LNCAP (cell line): ENCODE measurements at regions not wholly inside any gene's neighbourhood (a gene's known extent, or its start where the extent isn't known, plus 50 kb on each side); places are given as distances from the start of the nearest gene placed in this dataset.

Source experiments
- TF ChIP-seq, protein P1 (sequence below): fragments of 450-650 bp; IDR thresholded peaks from 2 replicates; pipeline ENCODE4 v1.5.1; 2017; ENCODE audit warnings: mild to moderate bottlenecking

GRCh38 chr7:15836651-15837050 lies 150.2 kb upstream of the MEOX2 start:
- TF ChIP-seq, protein P1, sequence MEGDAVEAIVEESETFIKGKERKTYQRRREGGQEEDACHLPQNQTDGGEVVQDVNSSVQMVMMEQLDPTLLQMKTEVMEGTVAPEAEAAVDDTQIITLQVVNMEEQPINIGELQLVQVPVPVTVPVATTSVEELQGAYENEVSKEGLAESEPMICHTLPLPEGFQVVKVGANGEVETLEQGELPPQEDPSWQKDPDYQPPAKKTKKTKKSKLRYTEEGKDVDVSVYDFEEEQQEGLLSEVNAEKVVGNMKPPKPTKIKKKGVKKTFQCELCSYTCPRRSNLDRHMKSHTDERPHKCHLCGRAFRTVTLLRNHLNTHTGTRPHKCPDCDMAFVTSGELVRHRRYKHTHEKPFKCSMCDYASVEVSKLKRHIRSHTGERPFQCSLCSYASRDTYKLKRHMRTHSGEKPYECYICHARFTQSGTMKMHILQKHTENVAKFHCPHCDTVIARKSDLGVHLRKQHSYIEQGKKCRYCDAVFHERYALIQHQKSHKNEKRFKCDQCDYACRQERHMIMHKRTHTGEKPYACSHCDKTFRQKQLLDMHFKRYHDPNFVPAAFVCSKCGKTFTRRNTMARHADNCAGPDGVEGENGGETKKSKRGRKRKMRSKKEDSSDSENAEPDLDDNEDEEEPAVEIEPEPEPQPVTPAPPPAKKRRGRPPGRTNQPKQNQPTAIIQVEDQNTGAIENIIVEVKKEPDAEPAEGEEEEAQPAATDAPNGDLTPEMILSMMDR: no peak

DNA sequence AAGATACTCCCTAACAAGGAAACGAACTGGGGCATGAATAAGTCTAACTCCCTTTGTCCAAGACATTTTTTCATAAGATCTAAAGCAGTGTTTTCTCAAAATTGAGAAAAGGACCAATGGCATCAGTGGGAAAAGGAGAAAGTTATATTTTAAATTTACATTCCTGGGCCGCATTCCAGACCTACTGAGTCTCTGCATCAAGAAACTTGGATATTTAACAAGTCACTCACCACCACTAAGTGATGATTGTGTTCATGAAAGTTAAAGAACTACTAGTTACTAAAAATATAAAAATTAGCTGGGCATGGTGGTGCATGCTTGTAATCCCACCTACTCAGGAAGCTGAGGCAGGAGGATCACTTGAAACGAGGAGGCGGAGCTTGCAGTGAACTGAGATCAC lies 149.6 kb upstream of the MEOX2 start:
- TF ChIP-seq, protein P1: no peak

DNA sequence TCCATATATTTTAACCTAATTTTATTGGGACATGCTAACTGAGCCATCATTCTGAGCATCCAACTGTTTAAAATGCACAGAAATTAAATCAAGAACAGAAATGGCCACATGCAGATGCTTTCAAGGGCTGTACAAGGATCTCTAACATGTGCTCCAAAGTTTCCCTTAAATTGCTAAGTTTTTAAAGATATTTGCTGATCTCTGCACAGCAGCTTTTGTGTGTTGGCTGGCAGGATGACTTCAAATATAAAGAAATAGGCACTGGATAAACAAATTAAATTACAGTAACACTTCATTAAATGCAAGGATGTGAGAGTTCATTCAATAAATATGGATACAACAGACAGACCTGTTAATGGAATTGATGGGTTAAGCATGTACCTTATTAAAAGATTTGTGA lies 148.0 kb upstream of the MEOX2 start:
- TF ChIP-seq, protein P1: no peak

GRCh38 chr7:15832996-15833395 lies 146.5 kb upstream of the MEOX2 start:
- TF ChIP-seq, protein P1: no peak

- TF ChIP-seq, protein P1: no peak
Observed at GRCh38 chr7:15831606-15832005, 145.1 kb upstream of the MEOX2 start.

DNA sequence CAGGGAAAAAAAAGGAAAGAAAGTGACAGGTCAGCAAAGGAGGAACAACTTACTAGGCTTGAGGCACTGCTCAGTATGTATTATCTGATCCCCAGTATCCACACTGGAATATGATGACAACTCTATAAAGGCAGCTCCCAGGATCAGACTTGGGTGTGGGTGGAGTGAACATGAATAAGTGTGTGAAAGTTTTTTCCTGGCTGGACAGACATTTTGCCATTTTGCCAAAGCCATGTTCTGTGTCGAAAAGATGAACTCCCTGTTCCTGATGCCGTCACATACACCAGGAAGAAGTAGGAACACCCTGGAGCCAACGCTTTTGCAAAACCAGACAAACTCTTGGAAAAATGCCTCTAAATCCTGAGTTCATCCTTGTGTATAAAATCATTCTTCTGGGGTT lies 143.2 kb upstream of the MEOX2 start:
- TF ChIP-seq, protein P1: no peak

DNA sequence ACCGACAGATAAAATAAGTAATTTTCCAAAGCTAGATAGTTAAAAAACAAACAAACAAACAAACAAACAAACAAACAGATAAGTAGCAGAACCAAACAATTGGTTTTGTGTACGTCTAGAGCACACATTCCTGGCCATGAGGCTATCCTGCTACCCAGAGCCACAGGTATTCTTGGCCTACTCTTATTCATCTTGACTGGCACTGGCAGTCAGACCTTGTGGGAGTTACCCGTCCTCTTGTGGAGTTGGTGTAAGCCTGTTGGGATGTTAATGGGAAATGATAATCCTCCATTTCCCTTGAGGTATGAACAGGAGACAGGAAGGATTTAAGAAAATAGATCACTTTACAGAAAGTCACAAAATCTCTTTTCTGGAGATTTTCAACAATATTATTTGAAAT lies 142.4 kb upstream of the MEOX2 start:
- TF ChIP-seq, protein P1: no peak
